Parathyroid adenoma (tissue), 2 donors: ENCODE measurements at regions not wholly inside any gene's neighbourhood (a gene's known extent, or its start where the extent isn't known, plus 50 kb on each side); places are given as distances from the start of the nearest gene placed in this dataset.
"Not testable (repeated sequence)": the region's sequence is repeated elsewhere in the genome, so short reads cannot be mapped to it uniquely, and the experiment has no call there.

Source experiments
- H2AFZ ChIP-seq: fragments of 300-600 bp; sonication (generic); one replicate; pipeline ENCODE4 v1.7.0; 2017; ENCODE audit warnings: antibody characterized with exemption, mild to moderate bottlenecking
- H3K27ac ChIP-seq: fragments of 300-600 bp; sonication (generic); one replicate; pipeline ENCODE4 v1.7.0; 2017
- H3K27me3 ChIP-seq: fragments of 300-600 bp; sonication (generic); one replicate; pipeline ENCODE4 v1.7.0; 2017; ENCODE audit warnings: low read length; ENCODE audit not compliant: control insufficient read depth, insufficient read depth
- H3K36me3 ChIP-seq: fragments of 300-600 bp; sonication (generic); one replicate; pipeline ENCODE4 v1.7.0; 2017; ENCODE audit warnings: low read length; ENCODE audit not compliant: control insufficient read depth, insufficient read depth
- H3K4me1 ChIP-seq: fragments of 300-600 bp; sonication (generic); one replicate; pipeline ENCODE4 v1.7.0; 2017; ENCODE audit warnings: control low read depth
- H3K4me2 ChIP-seq: fragments of 300-600 bp; sonication (generic); one replicate; pipeline ENCODE4 v1.7.0; 2017; ENCODE audit warnings: low read length
- H3K4me3 ChIP-seq: fragments of 300-600 bp; sonication (generic); one replicate; pipeline ENCODE4 v1.7.0; 2017; ENCODE audit warnings: low read depth, low read length
- H3K79me2 ChIP-seq: fragments of 300-600 bp; sonication (generic); one replicate; pipeline ENCODE4 v1.7.0; 2017; ENCODE audit warnings: control low read depth
- H3K9ac ChIP-seq: fragments of 300-600 bp; sonication (generic); one replicate; pipeline ENCODE4 v1.7.0; 2017; ENCODE audit warnings: mild to moderate bottlenecking
- H3K9me3 ChIP-seq: fragments of 300-600 bp; sonication (generic); one replicate; pipeline ENCODE4 v1.7.0; 2017; ENCODE audit warnings: low read length; ENCODE audit not compliant: control insufficient read depth
- TF ChIP-seq, protein P1 (sequence below): fragments of 300-600 bp; sonication (generic); IDR thresholded peaks from one replicate; pipeline ENCODE4 v1.7.0; 2017; ENCODE audit warnings: antibody characterized with exemption, mild to moderate bottlenecking
- donor health status: primary hyperparathyroidism.

DNA sequence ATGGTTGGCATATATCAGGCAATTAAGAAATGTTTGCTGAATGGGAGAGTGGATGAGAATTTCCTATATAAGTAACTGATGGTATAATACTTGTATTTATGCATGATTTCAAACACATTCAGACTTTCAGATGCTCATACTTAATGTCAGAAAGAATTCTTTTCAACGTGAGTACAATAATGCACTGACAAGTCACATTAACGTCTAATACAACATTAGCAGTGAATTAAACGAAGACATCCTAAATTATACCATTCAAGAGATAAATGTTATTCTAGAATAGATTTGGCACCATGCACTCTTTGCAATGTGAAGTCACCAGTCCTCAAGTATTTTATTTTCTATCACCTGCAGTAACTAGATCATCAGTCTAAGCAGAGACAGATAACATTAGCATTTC lies 712.9 kb downstream of the TLE1 start:
- H3K9me3 ChIP-seq, result no peaks in the 10 kb centered on the region
- no peaks in the 10 kb centered on the region for H3K4me1 ChIP-seq
- H3K9ac ChIP-seq, result no peak overlapping the region
- no peak overlapping the region for H3K27ac ChIP-seq
- no peak overlapping the region for H3K4me3 ChIP-seq
- TF ChIP-seq, protein P1, sequence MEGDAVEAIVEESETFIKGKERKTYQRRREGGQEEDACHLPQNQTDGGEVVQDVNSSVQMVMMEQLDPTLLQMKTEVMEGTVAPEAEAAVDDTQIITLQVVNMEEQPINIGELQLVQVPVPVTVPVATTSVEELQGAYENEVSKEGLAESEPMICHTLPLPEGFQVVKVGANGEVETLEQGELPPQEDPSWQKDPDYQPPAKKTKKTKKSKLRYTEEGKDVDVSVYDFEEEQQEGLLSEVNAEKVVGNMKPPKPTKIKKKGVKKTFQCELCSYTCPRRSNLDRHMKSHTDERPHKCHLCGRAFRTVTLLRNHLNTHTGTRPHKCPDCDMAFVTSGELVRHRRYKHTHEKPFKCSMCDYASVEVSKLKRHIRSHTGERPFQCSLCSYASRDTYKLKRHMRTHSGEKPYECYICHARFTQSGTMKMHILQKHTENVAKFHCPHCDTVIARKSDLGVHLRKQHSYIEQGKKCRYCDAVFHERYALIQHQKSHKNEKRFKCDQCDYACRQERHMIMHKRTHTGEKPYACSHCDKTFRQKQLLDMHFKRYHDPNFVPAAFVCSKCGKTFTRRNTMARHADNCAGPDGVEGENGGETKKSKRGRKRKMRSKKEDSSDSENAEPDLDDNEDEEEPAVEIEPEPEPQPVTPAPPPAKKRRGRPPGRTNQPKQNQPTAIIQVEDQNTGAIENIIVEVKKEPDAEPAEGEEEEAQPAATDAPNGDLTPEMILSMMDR, result no peak
- no peaks in the 10 kb centered on the region for H3K27me3 ChIP-seq
- no peak overlapping the region for H2AFZ ChIP-seq
- no peaks in the 10 kb centered on the region for H3K36me3 ChIP-seq
- H3K79me2 ChIP-seq, result no peaks in the 10 kb centered on the region
- H3K4me2 ChIP-seq, result no peak overlapping the region

- H3K36me3 ChIP-seq, H3K4me1 ChIP-seq, H2AFZ ChIP-seq: not testable (repeated sequence)
These were observed 719.0 kb downstream of the TLE1 start for GRCh38 chr9:80970377-80970776.

GRCh38 chr9:80968611-80969010 lies 720.7 kb downstream of the TLE1 start:
- H3K27ac ChIP-seq, result no peak overlapping the region
- H3K4me2 ChIP-seq, result no peak overlapping the region
- no peak overlapping the region for H3K9ac ChIP-seq
- H3K36me3 ChIP-seq, result no peaks in the 10 kb centered on the region
- H3K79me2 ChIP-seq, result no peaks in the 10 kb centered on the region
- TF ChIP-seq, protein P1, result no peak
- H3K27me3 ChIP-seq, result no peaks in the 10 kb centered on the region
- H3K4me1 ChIP-seq, result no peaks in the 10 kb centered on the region
- no peak overlapping the region for H3K4me3 ChIP-seq
- no peak overlapping the region for H2AFZ ChIP-seq
- H3K9me3 ChIP-seq, result no peaks in the 10 kb centered on the region

More at GRCh38 chr9:80970377-80970776, 719.0 kb downstream of the TLE1 start:
- H3K4me3 ChIP-seq, H3K27me3 ChIP-seq, H3K79me2 ChIP-seq, H3K4me2 ChIP-seq, H3K9me3 ChIP-seq, H3K9ac ChIP-seq, H3K27ac ChIP-seq: not testable (repeated sequence)

- no peaks in the 10 kb centered on the region for H3K79me2 ChIP-seq
- no peak overlapping the region for H2AFZ ChIP-seq
These were observed 724.4 kb downstream of the TLE1 start for GRCh38 chr9:80964914-80965313.

GRCh38 chr9:80964374-80964773 lies 725.0 kb downstream of the TLE1 start:
- Histone ChIP-seq H3K9ac (no peak overlapping the region), H3K4me3 (no peak overlapping the region), H2AFZ (no peak overlapping the region), H3K27ac (no peak overlapping the region), H3K79me2 (no peaks in the 10 kb centered on the region), H3K9me3 (no peaks in the 10 kb centered on the region), H3K27me3 (no peaks in the 10 kb centered on the region), H3K4me2 (no peak overlapping the region), H3K4me1 (no peaks in the 10 kb centered on the region), H3K36me3 (no peaks in the 10 kb centered on the region)
- TF ChIP-seq, protein P1, result no peak

More at GRCh38 chr9:80964914-80965313, 724.4 kb downstream of the TLE1 start:
- Histone ChIP-seq H3K9me3 (no peaks in the 10 kb centered on the region), H3K27ac (no peak overlapping the region), H3K4me1 (no peaks in the 10 kb centered on the region), H3K27me3 (no peaks in the 10 kb centered on the region), H3K4me3 (no peak overlapping the region), H3K36me3 (no peaks in the 10 kb centered on the region), H3K4me2 (no peak overlapping the region), H3K9ac (no peak overlapping the region)
- TF ChIP-seq, protein P1, result no peak
